Uterus (tissue), 3 donors: ENCODE measurements at regions not wholly inside any gene's neighbourhood (a gene's known extent, or its start where the extent isn't known, plus 50 kb on each side); places are given as distances from the start of the nearest gene placed in this dataset.

Experiments
- DNase-seq, 2 donors: peaks; one replicate each; pipeline ENCODE4 v3.0.0-alpha.2; 2019 to 2020
- H3K27ac ChIP-seq, 2 donors: fragments of 200-600 bp; sonication (generic); 1 replicate in 1 of 2; 2 replicates in 1 of 2; pipeline ENCODE4 v1.5.1; 2016 to 2018
- H3K27me3 ChIP-seq, 2 donors: fragments of 200-600 bp; sonication (generic); one replicate each; pipeline ENCODE4 v1.5.1; 2018 to 2019; ENCODE audit warnings: control low read depth in 1 of 2
- H3K36me3 ChIP-seq, 2 donors: fragments of 200-600 bp; sonication (generic); one replicate each; pipeline ENCODE4 v1.5.1; 2019; ENCODE audit warnings: control low read depth in 1 of 2
- H3K4me1 ChIP-seq, 2 donors: fragments of 200-600 bp; sonication (generic); one replicate each; pipeline ENCODE4 v1.5.1; 2018 to 2019; ENCODE audit warnings: control low read depth in 1 of 2
- H3K4me3 ChIP-seq, 2 donors: fragments of 200-600 bp; sonication (generic); 1 replicate in 1 of 2; 2 replicates in 1 of 2; pipeline ENCODE4 v1.5.1; 2018 to 2019; ENCODE audit warnings: mild to moderate bottlenecking in 1 of 2
- H3K9me3 ChIP-seq, 2 donors: fragments of 200-600 bp; sonication (generic); one replicate each; pipeline ENCODE4 v1.5.1; 2019; ENCODE audit warnings: control low read depth in 1 of 2
- CTCF ChIP-seq, 4 experiments: fragments of 200-600 bp in 2 of 4; fragments of 450-650 bp in 2 of 4; sonication (generic) in 2 of 4; IDR thresholded peaks; one replicate each; pipeline ENCODE4 v1.5.1; 2016 to 2019; ENCODE audit warnings: antibody characterized with exemption in 4 of 4, mild to moderate bottlenecking in 2 of 4, moderate library complexity in 1 of 4
- POLR2A ChIP-seq, 2 donors: fragments of 450-650 bp; IDR thresholded peaks; one replicate each; pipeline ENCODE4 v1.6.1; 2016; ENCODE audit warnings: antibody characterized with exemption in 2 of 2, mild to moderate bottlenecking in 1 of 2, moderate library complexity in 1 of 2
- intact Hi-C: fragments of 100-400 bp; cut with DNase I; formaldehyde crosslinking; loops from one replicate; pipeline ENCODE4 v1.15.1; 2023; ENCODE audit warnings: low total_unique reads
- donor health status: DM: yes; HTN: yes; CAD: no.

GRCh38 chr22:49406047-49406650 is 421.5 kb downstream of the BRD1 start:
- intact Hi-C loops = no loop called here
- no peaks in the 10 kb centered on the region for H3K36me3 ChIP-seq
- no peak overlapping the region for H3K27ac ChIP-seq
- no peak for TF ChIP-seq CTCF (IDR thresholded peaks at IDR 0.05)
- TF ChIP-seq POLR2A (IDR thresholded peaks at IDR 0.05) = no peak
- no peaks in the 10 kb centered on the region for H3K9me3 ChIP-seq
- no peak for DNase-seq
- H3K4me3 ChIP-seq = no peak overlapping the region
- H3K27me3 ChIP-seq = no peaks in the 10 kb centered on the region
- H3K4me1 ChIP-seq = no peaks in the 10 kb centered on the region

GRCh38 chr22:49405590-49405989 is 422.1 kb downstream of the BRD1 start:
- Histone ChIP-seq H3K9me3 (no peaks in the 10 kb centered on the region), H3K4me1 (no peaks in the 10 kb centered on the region), H3K27me3 (no peaks in the 10 kb centered on the region), H3K27ac (no peak overlapping the region), H3K4me3 (no peak overlapping the region), H3K36me3 (no peaks in the 10 kb centered on the region)
- intact Hi-C loops = no loop called here
- no peak for DNase-seq
- TF ChIP-seq CTCF (IDR thresholded peaks at IDR 0.05) = no peak
- TF ChIP-seq POLR2A (IDR thresholded peaks at IDR 0.05) = no peak

- intact Hi-C loops = no loop called here
- DNase-seq = no peak
- H3K9me3 ChIP-seq = no peaks in the 10 kb centered on the region
- no peak overlapping the region for H3K27ac ChIP-seq
- H3K4me1 ChIP-seq = no peaks in the 10 kb centered on the region
- H3K36me3 ChIP-seq = no peaks in the 10 kb centered on the region
- H3K27me3 ChIP-seq = no peaks in the 10 kb centered on the region
- no peak overlapping the region for H3K4me3 ChIP-seq
- no peak for TF ChIP-seq CTCF (IDR thresholded peaks at IDR 0.05)
- no peak for TF ChIP-seq POLR2A (IDR thresholded peaks at IDR 0.05)
These were observed 423.0 kb downstream of the BRD1 start for GRCh38 chr22:49404576-49405241.

- DNase-seq = no peak
- H3K27ac ChIP-seq = no peak overlapping the region
- H3K36me3 ChIP-seq = no peaks in the 10 kb centered on the region
- no peaks in the 10 kb centered on the region for H3K27me3 ChIP-seq
- H3K9me3 ChIP-seq = no peaks in the 10 kb centered on the region
- H3K4me1 ChIP-seq = no peaks in the 10 kb centered on the region
- no peak overlapping the region for H3K4me3 ChIP-seq
- TF ChIP-seq CTCF (IDR thresholded peaks at IDR 0.05) (no peak), POLR2A (IDR thresholded peaks at IDR 0.05) (no peak)
- intact Hi-C loops = no loop called here
These were observed 423.7 kb downstream of the BRD1 start for GRCh38 chr22:49404020-49404419.

- TF ChIP-seq POLR2A (IDR thresholded peaks at IDR 0.05) = no peak
- TF ChIP-seq CTCF (IDR thresholded peaks at IDR 0.05) = no peak
- Histone ChIP-seq H3K9me3 (no peaks in the 10 kb centered on the region), H3K27ac (no peak overlapping the region), H3K27me3 (no peaks in the 10 kb centered on the region), H3K4me1 (no peaks in the 10 kb centered on the region), H3K4me3 (no peak overlapping the region), H3K36me3 (no peaks in the 10 kb centered on the region)
- no peak for DNase-seq
- intact Hi-C loops = no loop called here
These were observed 424.6 kb downstream of the BRD1 start for GRCh38 chr22:49403102-49403501.
